ENCODE measurements at regions not wholly inside any gene's neighbourhood (a gene's known extent, or its start where the extent isn't known, plus 50 kb on each side); places are given as distances from the start of the nearest gene placed in this dataset.

- no peaks in the 10 kb centered on the region for H3K36me3 ChIP-seq (ENCODE audit: insufficient read depth, low read length, poor library complexity, severe bottlenecking)
- no peak for DNase-seq (ENCODE audit: low spot score)
- H3K4me3 ChIP-seq (ENCODE audit: low read depth, low read length, poor library complexity, severe bottlenecking) = no peak overlapping the region
- no TSS peak for BruUV-seq (replicated peaks)
- no peaks in the 10 kb centered on the region for H3K9me3 ChIP-seq (ENCODE audit: low read depth, low read length, poor library complexity, severe bottlenecking)
- H3K4me1 ChIP-seq (ENCODE audit: insufficient read depth, low read length, poor library complexity, severe bottlenecking) = peaks cover 7% of the 10 kb centered on the region
- H3K27ac ChIP-seq (ENCODE audit: low read depth, low read length, poor library complexity, severe bottlenecking) = no peak overlapping the region
- intact Hi-C loops (cut with micrococcal nuclease; ENCODE audit: unreplicated experiment) = no loop called here
- CTCF ChIA-PET = no interaction called here
- POLR2A ChIA-PET (ENCODE audit: low non-redundant PET) = no interaction called here
- TF ChIP-seq CTCF (conservative IDR thresholded peaks at IDR 0.05; ENCODE audit: low read depth, low read length) (no peak), EZH2 (IDR thresholded peaks at IDR 0.05; ENCODE audit: borderline replicate concordance, low read depth, low read length, poor library complexity, severe bottlenecking) (no peak)
- H3K27me3 ChIP-seq (replicated peaks; ENCODE audit: insufficient read depth, low read depth, low read length, poor library complexity) = no peaks in the 10 kb centered on the region
Measured at GRCh38 chr2:67515056-67515455, 117.9 kb downstream of the ETAA1 start.

GRCh38 chr2:67515538-67515937 is 118.4 kb downstream of the ETAA1 start:
- no peak for DNase-seq (ENCODE audit: low spot score)
- ChIA-PET POLR2A (ENCODE audit: low non-redundant PET) (no interaction called here), CTCF (no interaction called here)
- no peak overlapping the region for H3K27ac ChIP-seq (ENCODE audit: low read depth, low read length, poor library complexity, severe bottlenecking)
- peaks cover 5% of the 10 kb centered on the region for H3K4me1 ChIP-seq (ENCODE audit: insufficient read depth, low read length, poor library complexity, severe bottlenecking)
- BruUV-seq (replicated peaks) = no TSS peak
- intact Hi-C loops (cut with micrococcal nuclease; ENCODE audit: unreplicated experiment) = no loop called here
- no peak for TF ChIP-seq CTCF (conservative IDR thresholded peaks at IDR 0.05; ENCODE audit: low read depth, low read length)
- TF ChIP-seq EZH2 (IDR thresholded peaks at IDR 0.05; ENCODE audit: borderline replicate concordance, low read depth, low read length, poor library complexity, severe bottlenecking) = no peak
- no peaks in the 10 kb centered on the region for H3K9me3 ChIP-seq (ENCODE audit: low read depth, low read length, poor library complexity, severe bottlenecking)
- no peak overlapping the region for H3K4me3 ChIP-seq (ENCODE audit: low read depth, low read length, poor library complexity, severe bottlenecking)
- no peaks in the 10 kb centered on the region for H3K36me3 ChIP-seq (ENCODE audit: insufficient read depth, low read length, poor library complexity, severe bottlenecking)
- H3K27me3 ChIP-seq (replicated peaks; ENCODE audit: insufficient read depth, low read depth, low read length, poor library complexity) = no peaks in the 10 kb centered on the region

- no peaks in the 10 kb centered on the region for H3K4me1 ChIP-seq (ENCODE audit: insufficient read depth, low read length, poor library complexity, severe bottlenecking)
- H3K27me3 ChIP-seq (replicated peaks; ENCODE audit: insufficient read depth, low read depth, low read length, poor library complexity) = no peaks in the 10 kb centered on the region
- H3K9me3 ChIP-seq (ENCODE audit: low read depth, low read length, poor library complexity, severe bottlenecking) = no peaks in the 10 kb centered on the region
- intact Hi-C loops (cut with micrococcal nuclease; ENCODE audit: unreplicated experiment) = no loop called here
- no peak overlapping the region for H3K4me3 ChIP-seq (ENCODE audit: low read depth, low read length, poor library complexity, severe bottlenecking)
- H3K27ac ChIP-seq (ENCODE audit: low read depth, low read length, poor library complexity, severe bottlenecking) = no peak overlapping the region
- POLR2A ChIA-PET (ENCODE audit: low non-redundant PET) = no interaction called here
- no peaks in the 10 kb centered on the region for H3K36me3 ChIP-seq (ENCODE audit: insufficient read depth, low read length, poor library complexity, severe bottlenecking)
- no TSS peak for BruUV-seq (replicated peaks)
- TF ChIP-seq EZH2 (IDR thresholded peaks at IDR 0.05; ENCODE audit: borderline replicate concordance, low read depth, low read length, poor library complexity, severe bottlenecking) (no peak), CTCF (conservative IDR thresholded peaks at IDR 0.05; ENCODE audit: low read depth, low read length) (no peak)
- DNase-seq (ENCODE audit: low spot score) = no peak
- CTCF ChIA-PET = no interaction called here
Measured at GRCh38 chr2:67516362-67516761, 119.2 kb downstream of the ETAA1 start.
